Gastrocnemius medialis (tissue), 4 donors: ENCODE measurements at regions not wholly inside any gene's neighbourhood (a gene's known extent, or its start where the extent isn't known, plus 50 kb on each side); places are given as distances from the start of the nearest gene placed in this dataset.

Experiments
- ATAC-seq, 2 donors: fragments of 150-250 bp; one replicate each; pipeline ENCODE4 v1.9.1; 2016
- DNase-seq, 2 donors: peaks; one replicate each; pipeline ENCODE4 v3.0.0-alpha.2; 2019
- H3K27ac ChIP-seq, 4 donors: fragments of 200-600 bp; sonication (generic); 1 replicate in 1 of 4; 2 replicates in 3 of 4; pipeline ENCODE4 v1.5.1; 2016 to 2018; ENCODE audit warnings: mild to moderate bottlenecking in 2 of 4, moderate library complexity in 1 of 4
- H3K27me3 ChIP-seq, 3 donors: fragments of 200-600 bp; sonication (generic) in 2 of 3; 1 replicate in 1 of 3; 2 replicates in 2 of 3; pipeline versions ENCODE4 v1.5.1 to v1.6.0; 2016 to 2019; ENCODE audit warnings: mild to moderate bottlenecking in 1 of 3, moderate library complexity in 1 of 3
- H3K36me3 ChIP-seq, 2 donors: fragments of 200-600 bp; sonication (generic) in 1 of 2; one replicate each; pipeline ENCODE4 v1.5.1; 2017 to 2018
- H3K4me1 ChIP-seq, 2 donors: fragments of 200-600 bp; sonication (generic) in 1 of 2; one replicate each; pipeline ENCODE4 v1.5.1; 2016 to 2017; ENCODE audit warnings: mild to moderate bottlenecking in 2 of 2
- H3K4me3 ChIP-seq, 4 donors: fragments of 200-600 bp; sonication (generic) in 3 of 4; 1 replicate in 1 of 4; 2 replicates in 3 of 4; pipeline ENCODE4 v1.5.1; 2016 to 2019; ENCODE audit warnings: mild to moderate bottlenecking in 2 of 4
- H3K9me3 ChIP-seq, 3 donors: fragments of 200-600 bp; sonication (generic) in 2 of 3; 1 replicate in 1 of 3; 2 replicates in 2 of 3; pipeline ENCODE4 v1.5.1; 2016 to 2019
- POLR2A ChIP-seq, 2 donors: fragments of 450-650 bp; IDR thresholded peaks; one replicate each; pipeline ENCODE4 v1.6.1; 2017; ENCODE audit warnings: antibody characterized with exemption in 2 of 2, mild to moderate bottlenecking in 2 of 2, moderate library complexity in 2 of 2
- in situ Hi-C, 4 donors: fragments of 200-750 bp; cut with MboI; loops; one replicate each; pipeline versions ENCODE4 v1.15.0 to v1.8.0; 2017; ENCODE audit warnings: low sequenced_read_pairs in 4 of 4
- intact Hi-C: fragments of 100-400 bp; cut with DNase I; formaldehyde crosslinking; loops from one replicate; pipeline ENCODE4 v1.15.1; 2023; ENCODE audit warnings: low total_unique reads
- TF ChIP-seq, protein P1 (sequence below), 5 experiments: fragments of 450-650 bp in 3 of 5; fragments of 200-600 bp in 2 of 5; sonication (generic) in 2 of 5; IDR thresholded peaks in 4 of 5; conservative IDR thresholded peaks in 1 of 5; 1 replicate in 4 of 5; 2 replicates in 1 of 5; pipeline ENCODE4 v1.5.1; 2016 to 2019; ENCODE audit warnings: antibody characterized with exemption in 5 of 5, mild to moderate bottlenecking in 3 of 5, moderate library complexity in 3 of 5

DNA sequence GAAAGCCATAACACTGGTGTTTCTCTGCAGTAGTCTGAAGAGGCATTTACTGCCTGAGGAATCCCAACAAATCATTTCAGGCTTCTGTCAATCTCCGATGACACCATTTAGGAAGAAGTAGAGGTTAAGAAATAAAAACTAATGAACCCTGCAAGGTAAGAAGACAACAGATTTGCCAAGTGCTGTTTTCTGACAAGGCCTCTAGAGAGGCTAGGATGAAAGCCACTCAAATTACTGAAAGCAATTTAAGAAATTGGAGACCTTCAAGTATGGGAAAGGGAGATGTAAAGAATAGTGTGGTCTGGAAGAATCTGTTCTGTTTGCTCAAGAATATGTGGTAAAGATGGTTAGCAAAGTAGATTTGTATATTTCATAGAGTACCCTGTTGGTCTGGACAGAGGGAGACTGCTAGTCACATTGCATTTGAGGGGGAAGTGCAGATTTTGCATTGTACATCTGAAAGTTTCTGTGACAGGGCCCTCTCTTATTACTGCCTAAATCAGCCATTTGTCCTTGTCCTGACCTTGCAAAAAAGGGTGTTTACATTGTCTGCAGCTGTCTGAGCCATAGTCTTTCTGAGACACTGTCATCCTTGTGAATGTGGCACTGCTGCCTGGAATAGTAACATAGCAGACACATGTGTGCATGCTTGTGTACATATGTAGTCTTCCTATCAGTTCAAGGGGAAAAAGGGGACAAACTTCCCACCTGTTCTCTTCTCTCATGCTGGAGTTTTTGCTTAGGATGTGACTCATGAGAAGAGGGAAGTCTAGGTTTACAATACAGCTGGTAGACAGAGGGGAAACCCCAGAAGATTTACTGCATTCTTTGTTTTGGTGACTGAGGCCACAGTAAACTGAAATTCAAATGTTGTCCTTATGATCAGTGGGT lies 640.2 kb upstream of the KIRREL3 start:
- ATAC-seq (peak; percentile 65 to 84), DNase-seq (no peak)
- Histone ChIP-seq H3K27ac (peak overlapping the region in 1 of 4 donors; percentile 40), H3K9me3 (no peaks in the 10 kb centered on the region), H3K4me1 (peaks cover 0 to 17% of the 10 kb centered on the region in 2 donors), H3K27me3 (no peaks in the 10 kb centered on the region), H3K4me3 (no peak overlapping the region), H3K36me3 (no peaks in the 10 kb centered on the region)
- in situ Hi-C loops: no loop called here
- TF ChIP-seq, protein P1, sequence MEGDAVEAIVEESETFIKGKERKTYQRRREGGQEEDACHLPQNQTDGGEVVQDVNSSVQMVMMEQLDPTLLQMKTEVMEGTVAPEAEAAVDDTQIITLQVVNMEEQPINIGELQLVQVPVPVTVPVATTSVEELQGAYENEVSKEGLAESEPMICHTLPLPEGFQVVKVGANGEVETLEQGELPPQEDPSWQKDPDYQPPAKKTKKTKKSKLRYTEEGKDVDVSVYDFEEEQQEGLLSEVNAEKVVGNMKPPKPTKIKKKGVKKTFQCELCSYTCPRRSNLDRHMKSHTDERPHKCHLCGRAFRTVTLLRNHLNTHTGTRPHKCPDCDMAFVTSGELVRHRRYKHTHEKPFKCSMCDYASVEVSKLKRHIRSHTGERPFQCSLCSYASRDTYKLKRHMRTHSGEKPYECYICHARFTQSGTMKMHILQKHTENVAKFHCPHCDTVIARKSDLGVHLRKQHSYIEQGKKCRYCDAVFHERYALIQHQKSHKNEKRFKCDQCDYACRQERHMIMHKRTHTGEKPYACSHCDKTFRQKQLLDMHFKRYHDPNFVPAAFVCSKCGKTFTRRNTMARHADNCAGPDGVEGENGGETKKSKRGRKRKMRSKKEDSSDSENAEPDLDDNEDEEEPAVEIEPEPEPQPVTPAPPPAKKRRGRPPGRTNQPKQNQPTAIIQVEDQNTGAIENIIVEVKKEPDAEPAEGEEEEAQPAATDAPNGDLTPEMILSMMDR (IDR thresholded peaks at IDR 0.05 in 4 of 5, conservative IDR thresholded peaks at IDR 0.05 in 1 of 5): no peak
- TF ChIP-seq POLR2A (IDR thresholded peaks at IDR 0.05): no peak
- intact Hi-C loops: no loop called here

DNA sequence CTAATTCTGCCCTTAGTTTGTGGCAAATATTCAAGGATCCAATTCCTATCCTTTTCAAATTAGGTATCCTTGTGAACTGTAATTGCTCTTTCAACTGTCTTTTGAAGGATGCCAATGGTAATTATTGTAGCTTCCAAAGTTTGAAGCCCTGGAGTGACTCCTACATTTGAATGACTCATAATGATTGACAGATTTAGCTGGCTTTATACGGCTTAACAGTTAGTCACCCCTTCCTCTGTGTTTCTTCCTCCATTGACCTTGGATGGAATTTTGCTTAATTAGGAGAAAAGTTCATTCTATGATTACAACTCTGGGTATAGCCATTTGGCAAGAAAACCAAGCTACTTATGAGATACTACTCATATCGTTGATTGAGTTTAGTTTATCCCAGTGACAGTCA lies 639.3 kb upstream of the KIRREL3 start:
- ATAC-seq (no peak), DNase-seq (no peak)
- in situ Hi-C loops (no loop called here), intact Hi-C loops (no loop called here)
- Histone ChIP-seq H3K4me3 (no peak overlapping the region), H3K27me3 (no peaks in the 10 kb centered on the region), H3K4me1 (peaks cover 0 to 22% of the 10 kb centered on the region in 2 donors), H3K36me3 (no peaks in the 10 kb centered on the region), H3K9me3 (no peaks in the 10 kb centered on the region), H3K27ac (peak overlapping the region in 1 of 4 donors; percentile 40)
- TF ChIP-seq, protein P1 (IDR thresholded peaks at IDR 0.05 in 4 of 5, conservative IDR thresholded peaks at IDR 0.05 in 1 of 5): no peak
- no peak for TF ChIP-seq POLR2A (IDR thresholded peaks at IDR 0.05)

DNA sequence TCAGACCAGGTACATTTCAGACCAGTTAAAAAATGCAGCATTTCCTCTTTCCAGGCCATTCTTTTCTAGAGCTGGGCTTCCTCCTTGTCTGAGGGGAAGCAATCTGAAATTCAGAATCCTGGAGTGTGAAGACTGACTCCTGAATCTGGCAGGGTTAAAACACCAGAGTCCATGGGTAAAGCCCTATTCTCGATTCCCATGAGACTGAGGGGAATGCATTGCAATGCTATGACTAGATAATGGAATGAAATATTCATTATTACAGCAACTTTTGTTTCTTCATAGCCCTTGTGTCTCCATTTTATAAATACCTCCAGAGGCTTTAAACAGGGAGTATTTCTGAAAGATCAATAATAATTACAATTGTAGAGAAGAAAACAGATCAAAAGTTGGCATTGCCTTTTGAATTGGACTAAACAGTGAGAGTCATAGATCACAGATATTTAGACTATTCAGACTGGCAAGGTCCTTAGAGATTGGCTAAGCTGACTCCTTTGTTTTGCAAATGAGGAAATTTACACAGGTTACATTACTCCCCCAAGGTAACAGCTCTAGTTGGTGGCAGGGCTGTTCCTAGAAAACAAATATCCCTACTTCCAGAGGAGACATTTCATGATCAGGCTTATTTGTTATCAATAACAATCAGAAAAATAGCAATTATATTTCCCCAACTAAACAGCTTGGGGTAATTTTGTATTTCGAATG lies 632.6 kb upstream of the KIRREL3 start:
- ATAC-seq (no peak), DNase-seq (no peak)
- no peak overlapping the region for H3K27ac ChIP-seq
- no peaks in the 10 kb centered on the region for H3K27me3 ChIP-seq
- H3K4me3 ChIP-seq: no peak overlapping the region
- H3K9me3 ChIP-seq: no peaks in the 10 kb centered on the region
- no peaks in the 10 kb centered on the region for H3K36me3 ChIP-seq
- H3K4me1 ChIP-seq: peaks cover 0 to 15% of the 10 kb centered on the region in 2 donors
- in situ Hi-C loops (no loop called here), intact Hi-C loops (no loop called here)
- TF ChIP-seq POLR2A (IDR thresholded peaks at IDR 0.05): no peak
- TF ChIP-seq, protein P1 (IDR thresholded peaks at IDR 0.05 in 4 of 5, conservative IDR thresholded peaks at IDR 0.05 in 1 of 5): no peak

DNA sequence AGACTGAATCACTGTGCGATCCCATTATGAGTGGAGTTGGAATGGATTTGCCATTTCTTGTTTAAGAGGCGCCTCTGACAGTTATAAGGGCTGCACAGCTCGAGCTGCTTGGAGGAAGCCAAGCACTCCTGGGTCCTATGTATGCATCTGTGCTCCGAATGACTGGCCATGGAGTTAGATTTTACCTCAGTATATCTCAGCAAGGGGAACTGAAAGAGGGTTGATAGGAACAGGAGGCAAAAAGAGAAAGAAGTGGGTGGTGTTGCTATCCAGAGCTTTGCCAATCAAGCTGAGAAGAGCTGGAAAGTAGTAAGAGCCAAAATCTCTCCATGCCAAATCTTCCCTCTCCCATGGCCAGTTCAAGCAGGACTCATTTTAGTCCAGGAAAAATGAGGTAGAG lies 632.0 kb upstream of the KIRREL3 start:
- TF ChIP-seq POLR2A (IDR thresholded peaks at IDR 0.05): no peak
- TF ChIP-seq, protein P1 (IDR thresholded peaks at IDR 0.05 in 4 of 5, conservative IDR thresholded peaks at IDR 0.05 in 1 of 5): no peak
- in situ Hi-C loops (no loop called here), intact Hi-C loops (no loop called here)
- no peaks in the 10 kb centered on the region for H3K27me3 ChIP-seq
- H3K9me3 ChIP-seq: no peaks in the 10 kb centered on the region
- no peak overlapping the region for H3K27ac ChIP-seq
- DNase-seq (no peak), ATAC-seq (no peak)
- H3K4me3 ChIP-seq: no peak overlapping the region
- peaks cover 0 to 20% of the 10 kb centered on the region in 2 donors for H3K4me1 ChIP-seq
- no peaks in the 10 kb centered on the region for H3K36me3 ChIP-seq
